Cardiac fibroblast (primary cell): ENCODE measurements at regions not wholly inside any gene's neighbourhood (a gene's known extent, or its start where the extent isn't known, plus 50 kb on each side); places are given as distances from the start of the nearest gene placed in this dataset.

Experiments
- DNase-seq, 2 donors: peaks; one replicate each; pipeline versions ENCODE4 v3.0.0 to v3.0.0-alpha.2; 2010; ENCODE audit warnings: low read depth in 2 of 2
- H3K4me3 ChIP-seq, 2 donors: replicated peaks in 1 of 2; 1 replicate in 1 of 2; 2 replicates in 1 of 2; pipeline ENCODE4 v1.5.1; 2011; ENCODE audit warnings: low read depth in 2 of 2, low read length in 2 of 2, mild to moderate bottlenecking in 2 of 2, moderate library complexity in 1 of 2
- TF ChIP-seq, protein P1 (sequence below): IDR thresholded peaks from one replicate; pipeline ENCODE4 v1.5.1; 2011; ENCODE audit warnings: low read depth, mild to moderate bottlenecking, low read length, inconsistent platforms

GRCh38 chr2:221229099-221229498 lies 343.0 kb downstream of the EPHA4 start:
- TF ChIP-seq, protein P1, sequence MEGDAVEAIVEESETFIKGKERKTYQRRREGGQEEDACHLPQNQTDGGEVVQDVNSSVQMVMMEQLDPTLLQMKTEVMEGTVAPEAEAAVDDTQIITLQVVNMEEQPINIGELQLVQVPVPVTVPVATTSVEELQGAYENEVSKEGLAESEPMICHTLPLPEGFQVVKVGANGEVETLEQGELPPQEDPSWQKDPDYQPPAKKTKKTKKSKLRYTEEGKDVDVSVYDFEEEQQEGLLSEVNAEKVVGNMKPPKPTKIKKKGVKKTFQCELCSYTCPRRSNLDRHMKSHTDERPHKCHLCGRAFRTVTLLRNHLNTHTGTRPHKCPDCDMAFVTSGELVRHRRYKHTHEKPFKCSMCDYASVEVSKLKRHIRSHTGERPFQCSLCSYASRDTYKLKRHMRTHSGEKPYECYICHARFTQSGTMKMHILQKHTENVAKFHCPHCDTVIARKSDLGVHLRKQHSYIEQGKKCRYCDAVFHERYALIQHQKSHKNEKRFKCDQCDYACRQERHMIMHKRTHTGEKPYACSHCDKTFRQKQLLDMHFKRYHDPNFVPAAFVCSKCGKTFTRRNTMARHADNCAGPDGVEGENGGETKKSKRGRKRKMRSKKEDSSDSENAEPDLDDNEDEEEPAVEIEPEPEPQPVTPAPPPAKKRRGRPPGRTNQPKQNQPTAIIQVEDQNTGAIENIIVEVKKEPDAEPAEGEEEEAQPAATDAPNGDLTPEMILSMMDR = no peak
- no peak overlapping the region for H3K4me3 ChIP-seq
- no peak for DNase-seq

DNA sequence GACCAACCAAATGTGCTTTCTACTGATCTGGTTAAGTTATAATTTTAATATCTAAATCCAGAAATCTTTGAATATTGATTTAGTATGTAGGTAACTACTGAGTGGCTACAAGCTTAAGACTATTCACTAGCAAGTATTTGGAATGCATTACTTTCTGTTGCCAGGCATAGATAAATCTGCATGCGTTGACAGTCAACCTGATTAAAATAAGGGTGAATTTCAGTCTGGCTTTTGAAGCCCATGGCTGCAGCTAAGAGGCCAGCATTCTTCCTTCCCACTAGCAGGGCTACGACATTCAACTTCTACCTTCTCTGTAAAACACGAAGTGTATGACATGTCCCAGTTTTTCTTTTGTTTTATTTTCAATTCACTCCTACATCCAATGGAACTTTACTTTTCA lies 340.6 kb downstream of the EPHA4 start:
- no peak overlapping the region for H3K4me3 ChIP-seq
- no peak for DNase-seq
- TF ChIP-seq, protein P1 = no peak

GRCh38 chr2:221235941-221236340 lies 336.2 kb downstream of the EPHA4 start:
- TF ChIP-seq, protein P1 = no peak
- no peak overlapping the region for H3K4me3 ChIP-seq
- DNase-seq = no peak

DNA sequence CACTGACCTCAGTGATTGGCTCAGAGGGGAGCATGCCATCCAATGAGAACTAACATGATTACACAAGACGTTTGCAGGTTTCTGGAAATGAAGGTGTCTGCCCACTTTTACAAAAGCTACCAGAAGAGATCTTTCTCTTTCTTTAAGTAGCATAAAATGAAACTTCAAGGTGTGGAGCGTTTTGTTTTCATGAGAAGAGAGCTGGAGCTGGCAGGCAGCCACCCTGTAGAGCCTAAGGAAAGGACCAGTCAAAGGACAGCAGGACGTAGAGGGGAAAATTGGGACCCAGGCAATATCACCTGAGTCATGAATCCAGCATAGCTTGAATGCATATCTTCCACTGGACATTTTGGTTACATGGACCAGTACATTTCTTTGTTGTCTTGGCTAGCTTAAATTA lies 331.0 kb downstream of the EPHA4 start:
- TF ChIP-seq, protein P1 = no peak
- no peak for DNase-seq
- H3K4me3 ChIP-seq = no peak overlapping the region

DNA sequence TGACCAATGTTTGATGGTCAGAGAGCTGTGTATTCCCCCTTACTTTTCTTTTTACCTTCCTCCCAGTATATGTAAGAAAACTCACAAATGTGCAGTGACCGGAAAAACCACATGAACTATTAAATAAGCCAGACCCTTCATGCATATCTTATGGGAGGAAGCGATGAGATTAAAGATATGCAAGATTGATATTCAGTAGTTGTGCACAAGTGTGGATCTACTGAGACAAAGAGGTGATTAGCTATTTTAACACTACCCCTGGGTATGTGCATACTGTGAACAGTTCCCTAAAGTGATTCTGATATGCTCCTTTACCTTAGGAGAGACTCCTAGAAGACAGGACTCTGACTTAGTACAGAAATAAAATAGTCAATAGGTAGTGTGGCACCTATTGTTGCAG lies 328.3 kb downstream of the EPHA4 start:
- DNase-seq = no peak
- TF ChIP-seq, protein P1 = no peak
- H3K4me3 ChIP-seq = no peak overlapping the region

GRCh38 chr2:221245045-221245444 lies 327.1 kb downstream of the EPHA4 start:
- no peak overlapping the region for H3K4me3 ChIP-seq
- TF ChIP-seq, protein P1 = no peak
- no peak for DNase-seq

DNA sequence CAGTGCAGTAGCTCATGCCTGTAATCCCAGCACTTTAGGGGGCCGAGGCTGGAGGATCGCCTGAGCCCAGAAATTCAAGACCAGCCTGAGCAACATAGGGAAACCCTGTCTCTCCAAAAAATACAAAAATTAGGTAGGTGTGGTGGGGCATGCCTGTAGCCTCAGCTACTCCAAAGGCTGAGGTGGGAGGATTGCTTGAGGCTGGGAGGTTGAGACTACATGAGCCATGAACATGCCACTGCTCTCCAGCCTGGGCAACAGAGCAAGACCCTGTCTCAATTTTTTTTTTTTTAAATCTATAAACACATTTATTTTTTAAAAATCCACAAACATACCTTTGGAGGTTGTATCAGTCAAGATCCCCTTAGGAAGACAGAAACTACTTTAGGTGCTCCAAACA lies 326.3 kb downstream of the EPHA4 start:
- DNase-seq = no peak
- H3K4me3 ChIP-seq = no peak overlapping the region
- TF ChIP-seq, protein P1 = no peak
